Upper lobe of left lung (tissue), 4 donors: ENCODE measurements at regions not wholly inside any gene's neighbourhood (a gene's known extent, or its start where the extent isn't known, plus 50 kb on each side); places are given as distances from the start of the nearest gene placed in this dataset.

ENCODE experiments used
- EP300 ChIP-seq, 4 donors: sonication (generic); formaldehyde crosslinking; IDR thresholded peaks; one replicate each; pipeline ENCODE4 v1.5.1; 2017; ENCODE audit warnings: antibody characterized with exemption in 4 of 4, control low read depth in 2 of 4
- POLR2A ChIP-seq, 4 donors: fragments of 450-650 bp; IDR thresholded peaks; one replicate each; pipeline ENCODE4 v1.5.1; 2016 to 2017; ENCODE audit warnings: antibody characterized with exemption in 4 of 4, mild to moderate bottlenecking in 2 of 4
- TF ChIP-seq, protein P1 (sequence below), 6 experiments: fragments of 450-650 bp in 4 of 6; fragments of 200-600 bp in 2 of 6; sonication (generic) in 2 of 6; IDR thresholded peaks; one replicate each; pipeline ENCODE4 v1.5.1; 2016 to 2019; ENCODE audit warnings: antibody characterized with exemption in 6 of 6

DNA sequence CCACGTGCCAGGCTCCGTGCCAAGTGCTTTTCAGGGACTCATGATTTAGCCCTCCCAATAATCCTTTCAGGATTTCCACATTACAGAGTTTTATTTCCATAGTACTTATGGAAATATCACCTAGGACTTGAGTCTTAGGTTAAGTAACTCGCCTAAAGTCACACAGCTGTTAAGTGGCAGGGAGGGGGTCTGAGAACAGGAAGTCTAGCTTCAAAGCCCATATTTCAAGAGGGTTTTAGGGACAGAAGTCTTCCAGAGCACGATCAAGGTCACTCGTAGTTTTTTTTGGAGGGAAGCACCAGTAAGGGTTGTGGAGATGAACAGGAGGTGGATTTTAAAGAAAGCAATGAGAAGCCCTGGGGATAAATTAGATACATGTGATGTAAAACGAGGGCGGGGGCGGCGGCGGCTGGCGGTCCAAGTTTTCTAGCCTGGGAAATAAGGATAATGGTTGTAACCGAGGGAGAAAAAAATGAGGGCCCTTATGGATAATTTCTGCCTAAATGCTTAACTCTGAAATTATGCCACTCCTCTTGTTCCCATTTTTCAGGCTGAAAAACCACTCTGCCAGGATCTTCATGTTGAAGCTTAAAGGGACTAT lies 192.6 kb upstream of the FOXN3 start:
- TF ChIP-seq POLR2A (IDR thresholded peaks at IDR 0.05) (no peak), EP300 (IDR thresholded peaks at IDR 0.05) (no peak)
- TF ChIP-seq, protein P1, sequence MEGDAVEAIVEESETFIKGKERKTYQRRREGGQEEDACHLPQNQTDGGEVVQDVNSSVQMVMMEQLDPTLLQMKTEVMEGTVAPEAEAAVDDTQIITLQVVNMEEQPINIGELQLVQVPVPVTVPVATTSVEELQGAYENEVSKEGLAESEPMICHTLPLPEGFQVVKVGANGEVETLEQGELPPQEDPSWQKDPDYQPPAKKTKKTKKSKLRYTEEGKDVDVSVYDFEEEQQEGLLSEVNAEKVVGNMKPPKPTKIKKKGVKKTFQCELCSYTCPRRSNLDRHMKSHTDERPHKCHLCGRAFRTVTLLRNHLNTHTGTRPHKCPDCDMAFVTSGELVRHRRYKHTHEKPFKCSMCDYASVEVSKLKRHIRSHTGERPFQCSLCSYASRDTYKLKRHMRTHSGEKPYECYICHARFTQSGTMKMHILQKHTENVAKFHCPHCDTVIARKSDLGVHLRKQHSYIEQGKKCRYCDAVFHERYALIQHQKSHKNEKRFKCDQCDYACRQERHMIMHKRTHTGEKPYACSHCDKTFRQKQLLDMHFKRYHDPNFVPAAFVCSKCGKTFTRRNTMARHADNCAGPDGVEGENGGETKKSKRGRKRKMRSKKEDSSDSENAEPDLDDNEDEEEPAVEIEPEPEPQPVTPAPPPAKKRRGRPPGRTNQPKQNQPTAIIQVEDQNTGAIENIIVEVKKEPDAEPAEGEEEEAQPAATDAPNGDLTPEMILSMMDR (IDR thresholded peaks at IDR 0.05): no peak
